ENCODE measurements at regions not wholly inside any gene's neighbourhood (a gene's known extent, or its start where the extent isn't known, plus 50 kb on each side); places are given as distances from the start of the nearest gene placed in this dataset.

DNA sequence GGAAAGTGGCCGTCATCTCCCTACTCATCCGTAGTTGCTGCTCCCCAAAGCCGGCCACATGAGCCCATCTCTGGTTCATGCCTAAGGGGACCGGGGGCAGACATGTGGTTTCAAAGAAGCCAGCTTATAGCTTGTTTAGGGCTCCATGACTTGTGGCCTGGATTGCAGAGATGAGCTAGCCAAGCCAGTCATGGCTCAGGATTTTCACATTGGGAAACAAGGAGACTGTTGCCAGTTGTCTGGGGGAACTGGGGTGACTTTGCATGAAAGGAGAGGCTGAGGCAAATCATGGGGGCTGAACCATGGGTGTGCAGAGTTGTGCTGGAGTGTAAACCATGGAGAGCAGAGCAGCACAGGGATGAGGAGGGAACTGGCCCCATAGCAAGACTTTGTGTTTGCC, 183.0 kb upstream of the APCDD1 start:
- no peak for DNase-seq (ENCODE audit: low spot score)

DNA sequence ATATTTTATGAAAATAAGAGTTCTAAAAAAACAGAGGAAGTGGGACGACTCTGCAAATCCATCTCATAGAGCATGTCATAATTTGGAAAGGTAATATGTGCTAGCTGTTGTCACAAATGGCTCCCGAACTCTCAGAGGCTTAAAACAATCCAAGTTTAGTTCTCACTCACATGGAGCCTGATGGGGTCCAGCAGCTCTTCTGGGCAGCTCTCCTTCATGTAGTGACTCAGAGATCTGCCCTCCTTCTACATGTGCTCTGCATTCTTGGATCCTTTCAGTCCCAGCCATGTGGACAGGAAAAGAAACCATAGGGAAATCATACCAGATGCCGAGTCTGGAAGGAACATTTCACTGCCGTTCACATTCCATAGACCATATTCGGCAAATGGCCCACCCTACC, 180.1 kb upstream of the APCDD1 start:
- no peak for DNase-seq (ENCODE audit: low spot score)

DNA sequence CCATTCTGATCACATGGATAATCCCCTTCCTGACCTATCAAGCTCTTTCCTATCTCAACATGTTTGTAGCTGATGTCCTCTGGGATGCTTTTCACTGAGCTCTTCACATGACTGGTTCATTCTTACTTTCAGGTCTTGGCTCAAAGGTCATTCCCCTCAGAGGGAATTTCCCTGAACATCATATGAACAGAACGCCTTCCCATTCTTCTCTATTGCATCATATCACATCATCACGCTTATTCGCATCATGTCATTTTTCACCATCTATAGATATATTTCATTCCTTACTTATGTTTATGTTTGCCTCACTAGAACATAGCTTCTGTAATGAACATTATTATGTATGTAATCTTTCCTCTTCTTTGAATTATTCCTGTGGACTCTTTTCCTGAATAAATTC, 178.9 kb upstream of the APCDD1 start:
- no peak for DNase-seq (ENCODE audit: low spot score)

DNA sequence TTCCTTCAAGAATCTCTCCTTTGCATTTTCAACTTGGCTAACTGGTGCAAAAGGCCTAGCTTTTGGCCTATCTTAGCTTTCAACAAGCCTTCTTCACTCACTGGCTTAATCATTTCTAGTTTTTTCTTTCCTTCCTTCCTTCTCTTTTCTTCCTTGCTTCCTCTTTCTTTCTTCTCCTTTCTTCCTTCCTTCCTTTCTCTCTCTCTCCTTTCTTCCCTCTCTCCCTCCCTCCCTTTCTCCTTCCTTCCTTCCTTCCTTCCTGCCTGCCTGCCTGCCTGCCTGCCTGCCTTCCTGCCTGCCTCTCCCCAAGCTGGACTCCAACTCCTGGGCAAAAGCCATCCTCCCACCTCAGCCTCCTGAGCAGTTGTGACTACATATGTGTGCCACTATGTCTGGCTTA, 176.2 kb upstream of the APCDD1 start:
- DNase-seq (ENCODE audit: low spot score), result no peak

DNA sequence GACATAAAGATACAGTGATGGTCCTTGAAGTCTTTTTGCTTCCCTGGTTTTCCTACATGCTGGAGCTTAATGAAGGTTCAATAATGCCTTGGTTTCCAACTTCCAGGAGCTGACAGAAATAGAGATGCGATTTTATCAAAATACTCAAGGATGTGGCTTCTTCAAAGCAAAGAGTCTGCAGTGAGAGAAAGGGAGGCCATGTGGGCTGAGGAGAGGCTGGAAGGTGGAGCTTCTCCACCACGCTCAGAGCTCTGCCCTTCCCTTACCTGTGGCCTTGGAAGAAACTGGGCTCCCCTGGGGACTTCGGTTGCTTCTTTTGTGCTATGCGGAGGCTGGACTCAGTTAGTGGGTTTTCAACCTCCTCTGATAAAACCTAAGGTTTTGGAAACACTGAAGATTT, 175.0 kb upstream of the APCDD1 start:
- no peak for DNase-seq (ENCODE audit: low spot score)

DNA sequence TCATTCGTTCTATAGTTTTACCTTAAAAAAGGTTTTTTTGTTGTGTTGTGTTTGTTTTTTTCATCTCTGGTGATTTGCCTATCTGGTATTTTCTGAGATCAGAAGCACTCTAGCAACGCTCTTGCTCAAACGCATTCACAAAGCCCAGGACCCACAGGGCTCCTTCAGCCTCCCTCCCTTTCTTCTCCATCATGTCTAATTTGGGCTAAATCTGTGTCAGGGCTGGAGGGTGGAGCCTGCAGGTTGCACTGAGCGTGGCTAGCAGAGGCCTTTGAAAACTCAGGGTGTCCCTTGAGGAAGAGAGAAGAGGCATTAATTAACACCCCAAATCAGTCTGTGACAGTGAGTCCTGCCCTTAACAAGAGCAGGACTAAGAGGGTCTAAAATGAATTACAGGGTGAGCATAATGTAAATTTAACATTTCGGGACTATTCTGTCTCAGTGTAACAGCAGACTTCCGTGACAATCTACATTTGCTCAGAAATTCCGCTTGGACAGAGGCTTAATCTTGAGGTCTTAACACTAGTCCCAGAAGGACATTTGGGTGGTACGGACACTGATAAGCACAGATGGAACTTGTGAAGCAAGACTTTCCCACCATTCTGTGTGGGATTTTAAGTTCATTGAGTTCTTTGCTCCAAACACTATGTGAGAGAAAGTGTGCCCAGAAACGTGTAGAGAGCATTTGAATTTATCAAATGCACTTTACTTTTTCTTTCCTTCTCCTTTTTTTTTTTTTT, 174.4 kb upstream of the APCDD1 start:
- no peak for DNase-seq (ENCODE audit: low spot score)

DNA sequence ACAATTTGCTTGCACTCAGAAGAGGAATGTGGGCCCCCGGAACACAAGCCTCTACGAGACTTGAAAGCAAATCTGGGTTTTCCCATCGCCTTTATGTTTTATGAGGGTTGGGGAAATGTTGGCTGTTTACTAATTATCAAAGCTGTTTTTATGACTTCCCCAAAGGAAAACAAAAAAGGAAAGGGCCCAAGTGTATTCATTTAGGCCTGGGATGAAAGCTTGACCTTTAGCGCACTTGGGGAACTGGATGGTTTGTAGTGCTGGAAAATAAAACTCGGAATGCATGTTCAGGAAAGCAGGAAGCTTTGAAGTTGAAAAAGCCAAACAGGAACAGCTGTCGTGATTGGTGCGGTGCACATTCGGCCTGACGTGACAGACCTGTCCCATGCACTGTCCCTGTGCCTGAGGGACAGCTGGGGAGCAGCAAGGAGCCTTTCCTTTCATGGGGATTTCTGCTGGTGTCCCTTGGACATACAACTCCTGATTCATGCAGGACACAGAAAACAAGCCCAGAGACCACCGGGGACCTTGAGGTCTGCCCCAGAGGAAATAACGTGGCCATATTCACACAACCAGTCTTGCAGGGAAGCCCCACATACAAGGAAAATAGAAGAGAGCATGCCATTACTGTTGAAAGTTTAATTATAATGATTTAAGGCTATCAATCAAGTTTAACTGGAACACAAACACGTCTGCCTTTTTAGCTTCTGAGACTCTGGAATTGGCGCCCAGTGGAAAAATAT, 169.7 kb upstream of the APCDD1 start:
- no peak for DNase-seq (ENCODE audit: low spot score)

DNA sequence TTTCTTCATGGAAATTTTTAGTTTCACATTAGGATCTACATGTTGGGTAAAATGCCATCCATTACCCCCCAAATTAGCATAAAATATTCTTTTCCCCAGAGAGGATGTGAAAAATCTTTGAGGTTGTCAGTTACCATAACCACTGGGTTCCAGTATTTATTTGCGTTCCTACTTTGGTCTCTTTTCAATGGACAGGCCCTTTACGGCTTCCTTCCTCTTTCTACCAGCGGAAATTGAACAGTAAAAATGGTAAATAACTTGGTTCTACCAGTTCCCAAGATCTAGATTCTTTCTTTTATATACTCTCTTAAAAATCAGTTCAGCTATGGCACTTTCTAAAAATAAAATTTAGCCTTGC, 169.2 kb upstream of the APCDD1 start:
- no peak for DNase-seq (ENCODE audit: low spot score)

DNA sequence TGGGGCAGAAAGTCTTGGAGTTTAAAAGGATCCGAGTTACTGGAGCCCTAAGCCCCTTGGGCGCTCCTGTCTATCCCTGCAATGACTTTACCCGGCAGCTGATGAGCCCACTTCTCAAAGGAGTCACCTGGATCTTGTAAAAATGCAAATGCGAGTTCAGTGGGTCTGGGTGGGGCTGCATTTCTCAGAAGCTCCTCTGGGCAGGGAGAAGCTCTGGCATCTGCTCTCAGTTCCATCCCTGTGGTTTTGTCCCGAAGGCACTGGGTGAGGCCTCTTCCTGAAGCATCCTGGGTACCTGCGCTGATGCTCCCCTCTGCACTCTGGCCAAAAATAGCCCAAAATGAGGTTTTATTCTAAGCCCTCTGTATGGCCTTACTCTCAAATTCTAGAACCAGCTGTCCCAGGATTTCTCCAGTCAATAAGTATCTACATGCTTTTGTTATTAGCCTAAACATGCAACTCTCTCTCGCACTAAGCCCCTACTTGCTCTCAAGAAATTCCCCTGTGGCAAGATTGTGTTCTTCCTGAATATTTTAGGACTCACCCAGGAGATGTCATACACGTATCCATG, 167.8 kb upstream of the APCDD1 start:
- no peak for DNase-seq (ENCODE audit: low spot score)

DNA sequence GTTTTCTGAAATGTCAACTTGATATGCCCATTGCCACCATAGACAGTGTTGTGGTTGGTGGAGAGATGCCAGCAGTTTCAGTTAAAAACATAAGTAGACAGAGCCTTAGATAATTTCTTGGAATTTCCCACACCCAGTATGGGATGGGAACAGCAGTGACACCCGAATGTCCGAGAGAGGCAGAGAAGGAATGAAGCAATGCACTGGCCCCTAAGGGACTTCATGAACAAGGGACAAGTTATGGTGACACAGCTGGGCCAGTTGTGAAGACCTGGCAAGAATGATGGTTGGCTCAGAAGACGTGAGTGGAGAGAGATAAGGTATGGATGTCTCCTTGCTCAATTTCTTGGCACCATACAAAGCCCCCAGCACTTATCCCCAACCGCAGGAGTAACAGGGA, 165.2 kb upstream of the APCDD1 start:
- no peak for DNase-seq (ENCODE audit: low spot score)

DNA sequence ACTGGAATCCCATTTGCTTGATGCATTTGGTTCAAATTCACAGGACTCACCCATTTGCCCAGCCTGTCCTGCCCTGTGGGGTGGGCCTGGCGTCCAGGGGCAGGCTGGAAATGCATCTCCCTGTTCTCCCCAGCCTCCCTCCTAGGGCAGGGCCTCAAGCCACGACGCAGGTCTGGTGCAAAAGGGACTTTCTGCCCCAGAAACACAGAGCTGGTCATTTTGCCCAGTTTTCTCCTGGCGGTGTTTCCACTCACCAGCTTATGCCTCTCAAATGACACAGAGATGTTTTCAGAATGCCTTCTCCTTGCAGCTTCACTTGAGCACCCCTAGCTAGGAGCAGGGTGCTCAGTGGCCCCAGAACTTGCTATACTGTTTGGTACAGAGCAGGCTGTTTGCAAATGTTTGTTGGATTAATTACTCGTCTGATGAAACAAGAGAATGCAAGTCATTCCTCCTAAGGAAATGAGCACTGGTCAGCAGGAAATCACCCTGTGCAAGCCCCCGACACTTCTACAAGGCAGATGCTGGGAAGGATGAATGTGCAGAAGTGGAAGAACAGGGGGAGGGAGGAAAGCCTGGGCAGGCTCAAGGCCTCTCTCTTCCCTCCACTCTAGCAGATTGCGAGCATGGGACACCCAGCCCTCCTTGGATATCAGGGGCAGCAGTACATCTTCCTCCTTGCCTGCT, 164.3 kb upstream of the APCDD1 start:
- no peak for DNase-seq (ENCODE audit: low spot score)

DNA sequence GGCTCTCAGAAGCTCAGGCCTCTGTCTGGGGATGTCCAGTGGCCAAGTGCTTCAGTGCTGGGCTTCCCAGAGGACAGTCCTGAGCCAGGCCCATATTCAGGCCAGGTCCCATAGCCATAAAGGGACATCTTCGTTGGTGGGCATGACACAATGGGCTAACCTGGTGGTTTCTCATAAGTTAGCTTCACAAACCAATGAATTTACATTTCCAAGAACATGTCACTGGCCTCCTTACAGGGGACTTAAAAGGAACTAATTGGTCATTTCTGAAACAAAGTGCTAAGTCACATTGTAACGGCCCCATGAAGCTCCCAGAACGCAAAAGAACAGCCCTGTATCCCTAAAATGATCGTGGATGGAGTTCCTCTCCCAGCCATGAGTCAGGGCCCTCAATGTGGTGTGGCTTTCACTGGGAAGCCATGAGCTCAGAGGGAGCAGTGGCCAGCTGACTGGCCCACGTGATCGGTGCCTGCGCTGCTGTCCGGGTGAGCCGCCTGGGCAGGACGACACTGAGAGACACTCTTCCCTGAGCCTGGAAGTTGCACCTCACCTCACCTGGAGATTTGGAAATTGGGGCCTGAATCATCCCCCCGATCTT, 163.7 kb upstream of the APCDD1 start:
- DNase-seq (ENCODE audit: low spot score), result no peak

DNA sequence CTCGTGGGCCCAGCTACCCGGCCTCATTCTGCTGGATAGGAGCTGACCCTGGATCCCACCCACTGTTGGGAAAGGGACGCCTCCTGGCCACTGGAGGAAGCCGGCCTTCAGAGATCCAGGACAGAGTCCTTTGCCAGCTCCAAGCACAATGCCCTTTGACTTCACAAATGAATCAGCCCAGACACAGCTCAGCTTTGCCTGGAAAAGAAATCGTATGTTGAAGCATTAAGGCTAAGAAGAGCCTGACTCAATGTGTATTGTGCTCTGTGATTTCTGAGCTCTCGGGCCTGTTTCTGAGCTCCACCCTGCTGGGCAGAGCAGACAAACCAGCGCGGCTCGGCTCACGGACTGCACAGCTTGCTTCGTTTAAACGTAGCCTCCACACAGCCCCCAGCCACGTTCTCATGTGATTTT, 162.9 kb upstream of the APCDD1 start:
- no peak for DNase-seq (ENCODE audit: low spot score)

DNA sequence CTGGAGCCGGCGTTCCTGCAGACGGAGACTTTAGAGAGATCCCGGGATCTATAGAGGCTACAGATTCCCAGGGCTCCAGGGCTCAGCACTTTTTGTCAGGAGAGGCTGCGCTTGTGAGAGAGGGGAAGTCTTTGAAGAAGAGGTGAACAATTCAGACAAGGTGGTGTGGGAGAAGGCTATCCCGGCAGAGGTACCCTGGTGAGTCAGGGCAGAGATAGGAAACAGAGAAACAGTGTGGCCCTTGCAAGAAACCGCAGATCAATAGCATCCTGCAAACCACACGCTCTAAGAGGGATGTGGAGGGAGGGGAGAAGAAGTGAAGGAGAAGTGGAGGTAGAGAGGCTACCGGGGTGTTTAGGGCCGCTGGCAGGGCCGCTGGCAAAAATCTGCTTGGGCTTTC, 160.5 kb upstream of the APCDD1 start:
- DNase-seq (ENCODE audit: low spot score), result no peak

DNA sequence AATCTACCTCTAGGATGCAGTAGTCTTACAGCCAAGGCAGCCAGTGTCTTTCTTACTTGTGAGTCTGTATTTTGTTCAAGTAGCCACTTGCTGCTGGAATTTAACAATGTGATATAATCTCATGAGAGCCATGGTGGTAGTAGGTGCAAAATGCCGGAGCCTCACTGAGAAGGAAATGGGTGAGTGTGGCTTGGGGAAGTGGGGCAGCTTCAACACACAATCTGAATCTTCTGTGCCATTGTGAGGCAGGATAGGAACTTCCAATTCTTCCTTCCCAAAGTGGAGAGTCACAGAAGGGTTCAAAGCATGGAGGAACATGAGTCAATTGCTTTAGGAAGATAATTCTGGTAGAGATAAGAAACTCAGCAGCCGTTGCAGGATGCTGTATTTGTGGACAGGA, 158.7 kb upstream of the APCDD1 start:
- DNase-seq (ENCODE audit: low spot score), result no peak

DNA sequence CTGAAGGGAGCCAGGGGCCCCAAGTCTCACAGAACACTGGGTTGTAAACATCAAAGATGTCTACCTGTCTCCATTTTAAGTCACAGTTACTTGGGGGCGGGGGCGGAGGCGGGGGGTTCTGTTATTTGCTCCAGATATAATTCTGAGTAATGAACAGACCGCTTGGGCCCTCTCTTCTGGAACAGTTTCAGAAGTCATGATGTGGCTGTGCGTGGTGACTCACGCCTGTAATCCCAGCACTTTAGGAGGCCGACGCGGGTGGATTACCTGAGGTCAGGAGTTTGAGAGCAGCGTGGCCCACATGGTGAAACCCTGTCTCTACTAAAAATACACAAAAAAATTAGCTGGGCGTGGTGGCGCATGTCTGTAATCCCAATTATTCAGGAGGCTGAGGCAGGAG, 157.9 kb upstream of the APCDD1 start:
- no peak for DNase-seq (ENCODE audit: low spot score)

DNA sequence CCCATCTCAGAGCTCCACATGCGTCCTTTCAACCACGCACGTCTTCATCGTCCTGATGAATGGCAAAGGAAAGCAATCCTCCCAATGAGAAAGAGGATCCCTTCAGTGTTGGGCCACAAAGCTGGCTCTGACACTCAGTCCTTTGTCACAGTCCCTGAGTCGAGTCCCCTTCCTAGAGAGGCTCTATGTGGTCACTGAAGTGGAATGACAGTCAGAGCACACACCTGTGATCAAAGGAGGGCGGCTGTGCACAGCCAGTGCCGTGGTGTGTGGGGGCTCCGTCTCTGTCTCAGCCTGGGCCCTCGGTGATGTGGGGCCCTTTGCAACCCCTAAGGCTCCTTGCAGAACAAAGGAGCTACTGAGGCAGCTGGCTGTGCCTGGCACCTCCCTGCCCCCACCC, 157.3 kb upstream of the APCDD1 start:
- no peak for DNase-seq (ENCODE audit: low spot score)

DNA sequence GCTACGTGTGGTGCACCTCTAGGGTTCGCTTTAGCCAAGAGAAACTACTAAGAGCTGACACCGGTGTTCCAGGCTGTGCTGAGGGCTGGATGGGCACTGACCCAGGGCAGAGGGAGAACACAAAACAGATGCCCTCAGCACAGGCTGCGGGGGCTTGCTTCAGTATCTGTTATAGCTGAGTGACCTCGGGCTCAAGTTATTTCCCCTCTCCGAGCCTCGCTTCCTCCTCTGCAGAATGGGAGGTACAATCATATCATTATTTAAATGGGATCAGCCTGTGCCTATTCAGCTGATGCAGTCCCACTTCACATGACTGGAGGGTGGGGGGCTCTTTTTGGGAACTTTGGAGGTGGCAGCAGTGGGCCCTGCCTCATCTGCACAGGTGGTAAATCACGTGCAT, 156.1 kb upstream of the APCDD1 start:
- no peak for DNase-seq (ENCODE audit: low spot score)

DNA sequence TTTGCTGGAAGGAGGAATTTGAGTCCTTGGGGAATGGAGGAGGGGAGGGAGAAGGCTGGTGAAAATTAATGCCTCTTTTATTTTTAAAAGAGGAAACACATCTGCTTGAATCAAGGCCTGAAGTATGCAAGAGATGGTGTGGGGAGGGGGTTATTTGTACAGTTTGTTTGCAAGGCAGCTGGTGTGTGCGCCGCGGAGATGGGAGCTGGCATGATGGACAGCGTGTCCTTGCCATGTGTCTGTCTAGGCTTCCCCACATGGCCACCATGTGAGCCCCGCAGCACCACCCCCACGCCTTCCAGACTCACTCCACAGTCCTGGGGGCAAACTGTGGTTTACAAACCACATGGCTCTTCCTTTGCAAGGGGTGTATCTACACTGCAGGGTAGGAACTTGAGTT, 154.8 kb upstream of the APCDD1 start:
- DNase-seq (ENCODE audit: low spot score), result no peak

DNA sequence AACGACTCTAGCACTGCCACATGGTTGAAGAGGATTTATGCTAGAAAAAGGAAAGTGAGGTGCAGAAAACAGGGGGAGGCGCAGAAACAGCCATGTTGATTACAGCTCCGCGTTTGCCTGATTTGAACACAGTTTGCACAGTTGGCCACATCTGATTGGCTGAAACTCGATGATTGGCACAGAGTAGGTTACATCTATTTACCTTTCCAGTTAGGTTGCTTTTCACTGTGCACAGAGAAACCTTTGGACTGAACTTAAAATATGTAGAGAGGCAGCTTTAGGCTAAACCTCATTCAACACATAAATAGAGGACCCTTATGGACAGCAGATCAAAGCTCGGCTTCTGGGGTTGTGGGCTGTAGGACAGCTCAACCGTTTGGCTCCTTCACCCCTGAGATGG, 153.7 kb upstream of the APCDD1 start:
- DNase-seq (ENCODE audit: low spot score), result no peak

DNA sequence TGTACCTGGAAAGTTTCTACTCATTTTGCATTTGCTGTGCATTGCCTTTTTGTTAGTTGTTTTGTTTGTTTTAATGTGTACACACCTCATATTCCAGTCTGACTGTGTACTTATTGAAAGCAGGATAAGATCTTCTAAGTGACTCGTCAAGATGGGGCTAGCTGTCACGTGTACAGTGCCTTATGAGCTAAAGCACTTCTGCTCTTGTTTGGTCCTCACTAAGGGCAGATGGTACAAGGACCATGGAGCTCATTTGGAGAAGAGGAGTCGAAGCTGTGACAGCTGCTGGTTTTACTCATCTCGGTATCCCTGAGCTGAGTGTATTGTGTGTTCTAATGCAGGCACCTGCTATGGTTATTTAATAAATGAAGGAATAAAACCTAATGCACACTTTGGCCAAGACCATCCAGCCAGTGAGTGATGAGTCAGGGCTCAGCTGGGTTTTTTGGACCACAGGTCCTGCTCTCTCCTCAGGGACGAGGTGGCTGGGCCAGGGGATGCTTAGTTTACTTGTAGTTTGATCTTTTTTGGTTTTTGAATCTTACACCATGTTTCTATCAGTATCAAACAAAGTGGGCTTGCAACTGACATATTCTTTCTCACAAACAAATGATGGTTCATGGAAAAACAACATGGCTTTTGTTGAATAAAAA, 152.5 kb upstream of the APCDD1 start:
- DNase-seq (ENCODE audit: low spot score), result no peak

Data from mesenteric fat pad (tissue), 1 donor.